ENCODE measurements at regions not wholly inside any gene's neighbourhood (a gene's known extent, or its start where the extent isn't known, plus 50 kb on each side); places are given as distances from the start of the nearest gene placed in this dataset.

- no peaks in the 10 kb centered on the region for H3K36me3 ChIP-seq
- no peaks in the 10 kb centered on the region for H4K20me1 ChIP-seq
- H3K9me3 ChIP-seq (replicated peaks in 1 of 11): peaks cover 64 to 98% (median 90%) of the 10 kb centered on the region in 11 experiments
- no peaks in the 10 kb centered on the region for H3K4me1 ChIP-seq
- no peak for TF ChIP-seq Cebpa-rat (IDR thresholded peaks at IDR 0.05)
- H3K27me3 ChIP-seq: no peaks in the 10 kb centered on the region
- no peak overlapping the region for H3K4me2 ChIP-seq
- H3K27ac ChIP-seq: no peak overlapping the region
- H3K9ac ChIP-seq: no peak overlapping the region
- H3K4me3 ChIP-seq: no peak overlapping the region
These were observed 159.9 kb upstream of the ALG10B start for GRCh38 chr12:38156497-38157245.

GRCh38 chr12:38157274-38157932 is 159.2 kb upstream of the ALG10B start:
- Histone ChIP-seq H3K9me3 (replicated peaks in 1 of 11) (peaks cover 60 to 97% (median 84%) of the 10 kb centered on the region in 11 experiments), H3K4me1 (no peaks in the 10 kb centered on the region), H3K9ac (no peak overlapping the region), H3K4me3 (no peak overlapping the region), H3K27ac (no peak overlapping the region), H3K4me2 (no peak overlapping the region), H3K36me3 (no peaks in the 10 kb centered on the region), H3K27me3 (no peaks in the 10 kb centered on the region), H4K20me1 (no peaks in the 10 kb centered on the region)
- no peak for TF ChIP-seq Cebpa-rat (IDR thresholded peaks at IDR 0.05)

- no peaks in the 10 kb centered on the region for H3K36me3 ChIP-seq
- peaks cover 57 to 99% (median 85%) of the 10 kb centered on the region in 11 experiments for H3K9me3 ChIP-seq (replicated peaks in 1 of 11)
- H3K4me3 ChIP-seq: no peak overlapping the region
- H3K4me1 ChIP-seq: no peaks in the 10 kb centered on the region
- no peak overlapping the region for H3K27ac ChIP-seq
- H3K27me3 ChIP-seq: no peaks in the 10 kb centered on the region
- TF ChIP-seq Cebpa-rat (IDR thresholded peaks at IDR 0.05): no peak
- no peaks in the 10 kb centered on the region for H4K20me1 ChIP-seq
- H3K9ac ChIP-seq: no peak overlapping the region
- H3K4me2 ChIP-seq: no peak overlapping the region
These were observed 158.6 kb upstream of the ALG10B start for GRCh38 chr12:38157933-38158401.

GRCh38 chr12:38158428-38159091 is 158.0 kb upstream of the ALG10B start:
- peaks cover 53 to 99% (median 89%) of the 10 kb centered on the region in 11 experiments for H3K9me3 ChIP-seq (replicated peaks in 1 of 11)
- no peak for TF ChIP-seq Cebpa-rat (IDR thresholded peaks at IDR 0.05)

DNA sequence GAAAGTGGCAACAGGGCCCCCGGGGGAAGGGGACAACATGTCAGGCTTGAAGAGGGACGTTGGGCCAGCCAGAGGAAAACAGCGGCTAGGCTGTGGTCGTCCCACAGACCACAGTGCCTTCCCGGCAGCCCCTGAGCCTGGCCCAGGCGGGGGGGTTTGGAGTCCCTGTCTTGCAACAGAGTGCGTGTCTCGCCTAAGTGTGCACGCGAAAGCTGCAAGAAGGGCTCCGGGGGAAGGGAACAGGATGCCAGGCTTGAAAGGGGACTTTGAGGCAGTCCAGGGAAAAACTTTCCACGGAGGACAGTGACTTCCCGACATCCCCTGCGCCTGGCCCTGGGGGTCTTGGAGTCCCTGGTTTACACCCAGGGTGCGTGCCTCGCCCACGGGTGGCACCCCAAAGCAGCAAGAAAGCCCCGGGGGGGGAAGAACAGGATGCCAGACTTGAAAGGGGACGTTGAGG is 157.5 kb upstream of the ALG10B start:
- H4K20me1 ChIP-seq: no peaks in the 10 kb centered on the region
- H3K27ac ChIP-seq: no peak overlapping the region
- H3K4me3 ChIP-seq: no peak overlapping the region
- H3K27me3 ChIP-seq: no peaks in the 10 kb centered on the region
- H3K9ac ChIP-seq: no peak overlapping the region
- H3K36me3 ChIP-seq: no peaks in the 10 kb centered on the region
- no peaks in the 10 kb centered on the region for H3K4me1 ChIP-seq
- H3K4me2 ChIP-seq: no peak overlapping the region
- TF ChIP-seq Cebpa-rat (IDR thresholded peaks at IDR 0.05): no peak
- H3K9me3 ChIP-seq (replicated peaks in 1 of 11): peaks cover 47 to 94% (median 86%) of the 10 kb centered on the region in 11 experiments

More at GRCh38 chr12:38158428-38159091, 158.0 kb upstream of the ALG10B start:
- H3K4me2 ChIP-seq: no peak overlapping the region
- H3K4me1 ChIP-seq: no peaks in the 10 kb centered on the region
- H3K36me3 ChIP-seq: no peaks in the 10 kb centered on the region
- no peaks in the 10 kb centered on the region for H3K27me3 ChIP-seq
- no peaks in the 10 kb centered on the region for H4K20me1 ChIP-seq
- H3K4me3 ChIP-seq: no peak overlapping the region
- H3K27ac ChIP-seq: no peak overlapping the region
- no peak overlapping the region for H3K9ac ChIP-seq

- Histone ChIP-seq H3K9me3 (replicated peaks in 1 of 11) (peaks cover 45 to 88% (median 81%) of the 10 kb centered on the region in 11 experiments), H3K4me2 (no peak overlapping the region), H4K20me1 (no peaks in the 10 kb centered on the region), H3K4me3 (no peak overlapping the region), H3K4me1 (no peaks in the 10 kb centered on the region), H3K27me3 (no peaks in the 10 kb centered on the region), H3K9ac (no peak overlapping the region), H3K36me3 (no peaks in the 10 kb centered on the region), H3K27ac (no peak overlapping the region)
- TF ChIP-seq Cebpa-rat (IDR thresholded peaks at IDR 0.05): no peak
These were observed 156.8 kb upstream of the ALG10B start for GRCh38 chr12:38159591-38160317.

DNA sequence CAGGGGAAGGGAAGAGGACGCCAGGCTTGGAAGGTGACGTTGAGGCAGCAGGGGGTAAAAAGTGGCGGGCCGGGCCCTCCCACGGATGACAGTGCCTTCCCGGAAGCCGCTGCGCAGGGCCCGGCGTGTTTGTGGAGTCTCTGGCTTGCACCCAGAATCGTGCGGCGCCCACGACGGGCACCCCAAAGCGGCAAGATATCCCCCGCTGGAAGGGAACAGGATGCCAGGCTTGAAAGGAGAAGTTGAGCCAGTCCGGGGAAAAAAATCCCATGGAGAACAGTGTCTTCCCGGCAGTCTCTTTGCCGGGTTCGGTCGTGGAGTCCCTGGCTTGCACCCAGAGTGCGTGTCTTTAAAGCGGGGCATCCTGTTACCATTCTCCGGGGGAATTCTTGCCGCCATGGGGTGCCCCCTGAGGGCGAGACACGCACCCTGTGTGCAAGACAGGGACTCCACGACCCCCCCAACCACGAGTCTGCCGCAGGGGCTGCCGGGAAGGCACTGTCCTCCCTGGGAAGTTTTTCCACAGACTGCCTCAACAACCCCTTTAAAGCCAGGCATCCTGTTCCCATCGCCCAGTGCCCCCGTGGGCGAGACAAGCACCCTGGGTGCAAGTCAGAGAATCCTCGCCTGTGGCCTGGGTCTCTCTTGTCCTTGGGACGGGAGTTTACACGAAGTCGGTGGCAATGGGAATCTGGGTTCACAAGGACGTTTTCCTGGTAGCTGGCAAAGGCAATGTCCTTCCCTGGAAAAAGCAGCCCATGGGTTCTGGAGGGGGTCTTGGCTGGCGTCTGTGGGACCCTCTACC is 156.1 kb upstream of the ALG10B start:
- Histone ChIP-seq H3K9me3 (replicated peaks in 1 of 11) (peaks cover 45 to 80% (median 73%) of the 10 kb centered on the region in 11 experiments), H3K9ac (no peak overlapping the region)

More for the DNA sequence above, 156.1 kb upstream of the ALG10B start:
- no peak overlapping the region for H3K4me3 ChIP-seq
- no peak overlapping the region for H3K27ac ChIP-seq
- TF ChIP-seq Cebpa-rat (IDR thresholded peaks at IDR 0.05): no peak
- H3K4me2 ChIP-seq: no peak overlapping the region
- no peaks in the 10 kb centered on the region for H3K4me1 ChIP-seq
- no peaks in the 10 kb centered on the region for H4K20me1 ChIP-seq
- H3K36me3 ChIP-seq: no peaks in the 10 kb centered on the region
- H3K27me3 ChIP-seq: no peaks in the 10 kb centered on the region

Data from BLaER1 treated with 17β-estradiol and CSF1 and Interleukin-3, amounts not matched to agents 10 nM and 100 nM (cell line).